K562 (cell line): ENCODE measurements at regions not wholly inside any gene's neighbourhood (a gene's known extent, or its start where the extent isn't known, plus 50 kb on each side); places are given as distances from the start of the nearest gene placed in this dataset.

Experiments
- ATAC-seq: fragments of 200-7000 bp; cut with Tn5 transposase; 3 replicates; pipeline ENCODE4 v1.9.1; 2020; ENCODE audit warnings: moderate library complexity
- BruUV-seq: library from RNA; stranded (reverse); fragments of 400-500 nt; replicated peaks from 2 replicates; lab custom pipeline; 2021; lab: Mats Ljungman, UMichigan
- CTCF ChIA-PET: fragments of 300-600 bp; formaldehyde crosslinking; extraction: SDS; loops from one replicate; lab custom pipeline; 2021; ENCODE audit warnings: low intra/inter-chr PET ratio; lab: Yijun Ruan, JAX
- POLR2A ChIA-PET: fragments of 300-600, 350-650 bp; sonication (Branson Sonifier 250); formaldehyde crosslinking; extraction: SDS; loops from one replicate; lab custom pipeline; 2021; ENCODE audit warnings: antibody characterized with exemption, inconsistent platforms; lab: Yijun Ruan, JAX
- DNase-seq, 4 experiments: peaks; one replicate each; pipeline versions ENCODE4 v3.0.0 to v3.0.0-alpha.2; 2011 to 2018; ENCODE audit warnings: low spot score in 3 of 4, mixed read lengths in 3 of 4; ENCODE audit errors: extremely low read depth in 1 of 4
- FAIRE-seq: peaks from 2 replicates; lab custom pipeline; 2011; peaks lifted over from hg19 to GRCh38; lab: Jason Lieb, UNC
- H2AFZ ChIP-seq: 2 replicates; pipeline ENCODE4 v1.6.0; 2011; ENCODE audit warnings: low read depth, low read length, control low read depth, inconsistent platforms
- H3K27ac ChIP-seq: fragments of 200-600 bp; 3 replicates; pipeline ENCODE4 v1.8.0; 2011; ENCODE audit warnings: low read depth, mild to moderate bottlenecking, control low read depth, inconsistent platforms, low read length, moderate library complexity, mixed read lengths; ENCODE audit errors: extremely low read depth
- H3K27me3 ChIP-seq, 2 experiments: fragments of 300-600 bp in 1 of 2; 2 replicates in 1 of 2; 3 replicates in 1 of 2; pipeline versions ENCODE4 v1.6.0 to v1.8.0; 2011; ENCODE audit warnings: inconsistent platforms in 2 of 2, low read length in 2 of 2, mild to moderate bottlenecking in 1 of 2, mixed read lengths in 1 of 2, moderate library complexity in 1 of 2; ENCODE audit not compliant: control insufficient read depth in 2 of 2, insufficient read depth in 2 of 2
- H3K36me3 ChIP-seq: fragments of 300-600 bp; 3 replicates; pipeline ENCODE4 v1.8.0; 2011; ENCODE audit warnings: mild to moderate bottlenecking, low read length, inconsistent platforms; ENCODE audit not compliant: control insufficient read depth, insufficient read depth
- H3K4me1 ChIP-seq, 2 experiments: fragments of 200-600 bp in 1 of 2; replicated peaks in 1 of 2; 2 replicates in 1 of 2; 3 replicates in 1 of 2; pipeline versions ENCODE4 v1.5.1 to v1.8.0; 2011; ENCODE audit warnings: inconsistent platforms in 2 of 2, low read length in 2 of 2, mild to moderate bottlenecking in 1 of 2, mixed read lengths in 1 of 2, moderate library complexity in 1 of 2; ENCODE audit not compliant: control insufficient read depth in 2 of 2, insufficient read depth in 2 of 2
- H3K4me2 ChIP-seq: 2 replicates; pipeline ENCODE4 v1.6.1; 2011; ENCODE audit warnings: low read length, control low read depth, inconsistent platforms, mixed read lengths; ENCODE audit not compliant: insufficient read depth
- H3K4me3 ChIP-seq: fragments of 200-600 bp; sonication (generic), shearing (Covaris generic); 2 replicates; pipeline ENCODE4 v1.5.1; 2016; ENCODE audit warnings: control low read depth, inconsistent platforms
- H3K79me2 ChIP-seq: fragments of 200-600 bp; 3 replicates; pipeline ENCODE4 v1.8.0; 2011; ENCODE audit warnings: low read length, inconsistent platforms; ENCODE audit not compliant: control insufficient read depth, insufficient read depth
- H3K9ac ChIP-seq, 2 experiments: 2 replicates each; pipeline versions ENCODE4 v1.6.0 to v1.6.1; 2011; ENCODE audit warnings: low read depth in 2 of 2, low read length in 2 of 2, control low read depth in 1 of 2, inconsistent platforms in 1 of 2, mild to moderate bottlenecking in 1 of 2, mixed read lengths in 1 of 2; ENCODE audit not compliant: insufficient read depth in 1 of 2
- H3K9me1 ChIP-seq: one replicate; pipeline ENCODE4 v1.6.0; 2011; ENCODE audit warnings: inconsistent platforms, mild to moderate bottlenecking, low read length, moderate library complexity; ENCODE audit not compliant: control insufficient read depth, insufficient read depth
- H3K9me3 ChIP-seq: replicated peaks from 2 replicates; pipeline ENCODE4 v1.5.1; 2011; ENCODE audit warnings: low read depth, low read length, inconsistent platforms; ENCODE audit not compliant: control insufficient read depth, insufficient read depth
- H4K20me1 ChIP-seq: replicated peaks from 2 replicates; pipeline ENCODE4 v1.6.1; 2011; ENCODE audit warnings: low read length, inconsistent platforms, mixed read lengths; ENCODE audit not compliant: control insufficient read depth, insufficient read depth
- BRD9 ChIP-seq: fragments of 450-650 bp; IDR thresholded peaks from 2 replicates; pipeline ENCODE4 v1.6.1; 2018; ENCODE audit warnings: low read depth; ENCODE audit not compliant: partially characterized antibody
- GABPB2 ChIP-seq: fragments of 250-450 bp; sonication (Bioruptor Pico); conservative IDR thresholded peaks from 2 replicates; pipeline ENCODE4 v1.5.1; 2021; ENCODE audit warnings: mild to moderate bottlenecking
- KDM5B ChIP-seq: fragments of 200-600 bp; sonication (generic); IDR thresholded peaks from 2 replicates; pipeline ENCODE4 v1.6.1; 2012; ENCODE audit warnings: low read depth, mild to moderate bottlenecking, moderate library complexity, low read length, control low read depth, inconsistent platforms; ENCODE audit not compliant: insufficient replicate concordance
- KLF1 ChIP-seq: fragments of 450-650 bp; IDR thresholded peaks from 2 replicates; pipeline ENCODE4 v1.6.1; 2016; ENCODE audit warnings: missing genetic modification characterization, missing compliant biosample characterization
- MCM2 ChIP-seq: fragments of 450-650 bp; IDR thresholded peaks from 2 replicates; pipeline ENCODE4 v1.6.1; 2017; ENCODE audit warnings: low read depth, mild to moderate bottlenecking
- MCM3 ChIP-seq: fragments of 450-650 bp; IDR thresholded peaks from 2 replicates; pipeline ENCODE4 v1.6.1; 2016
- MEF2A ChIP-seq: IDR thresholded peaks from 2 replicates; pipeline ENCODE4 v1.6.1; 2011; ENCODE audit warnings: low read depth, mild to moderate bottlenecking, low read length, moderate library complexity; ENCODE audit not compliant: control insufficient read depth
- NRF1 ChIP-seq, 2 experiments: fragments of 450-650 bp; IDR thresholded peaks in 1 of 2; conservative IDR thresholded peaks in 1 of 2; 2 replicates each; pipeline ENCODE4 v1.6.1; 2014; ENCODE audit warnings: mild to moderate bottlenecking in 2 of 2
- POLR2G ChIP-seq: fragments of 200-400 bp; formaldehyde crosslinking; IDR thresholded peaks from 2 replicates; pipeline ENCODE4 v1.6.1; 2017; ENCODE audit warnings: low read depth, mild to moderate bottlenecking, antibody characterized with exemption, low read length, moderate library complexity
- PRMT5 ChIP-seq: sonication (generic); formaldehyde crosslinking; IDR thresholded peaks from 2 replicates; pipeline ENCODE4 v1.5.0; 2020; ENCODE audit warnings: missing genetic modification reagents
- PTRF ChIP-seq: fragments of 450-650 bp; IDR thresholded peaks from 2 replicates; pipeline ENCODE4 v1.6.1; 2016; ENCODE audit warnings: mild to moderate bottlenecking, missing genetic modification characterization, missing compliant biosample characterization
- RFX7 ChIP-seq: fragments of 250-450 bp; sonication (Bioruptor Pico); IDR thresholded peaks from 2 replicates; pipeline ENCODE4 v1.5.1; 2021; ENCODE audit warnings: mild to moderate bottlenecking
- SMARCC2 ChIP-seq: fragments of 450-650 bp; IDR thresholded peaks from 2 replicates; pipeline ENCODE4 v1.6.1; 2017; ENCODE audit warnings: antibody characterized with exemption, moderate library complexity, mild to moderate bottlenecking, low read depth
- TCF3 ChIP-seq: sonication (generic); formaldehyde crosslinking; IDR thresholded peaks from 2 replicates; pipeline ENCODE4 v1.4.0; 2020; ENCODE audit warnings: mild to moderate bottlenecking, missing genetic modification reagents
- ZNF124 ChIP-seq: sonication (generic); formaldehyde crosslinking; IDR thresholded peaks from 2 replicates; pipeline ENCODE4 v1.8.1; 2022; ENCODE audit warnings: missing genetic modification reagents
- ZNF253 ChIP-seq: fragments of 250-450 bp; sonication (Bioruptor Pico); conservative IDR thresholded peaks from 2 replicates; pipeline ENCODE4 v1.6.1; 2021; ENCODE audit warnings: mild to moderate bottlenecking
- ZNF561 ChIP-seq: fragments of 450-650 bp; formaldehyde crosslinking; conservative IDR thresholded peaks from 2 replicates; pipeline ENCODE4 v1.4.0; 2020; ENCODE audit warnings: mild to moderate bottlenecking, moderate library complexity
- ZZZ3 ChIP-seq: fragments of 450-650 bp; IDR thresholded peaks from 2 replicates; pipeline ENCODE4 v1.6.1; 2016; ENCODE audit warnings: antibody characterized with exemption, mild to moderate bottlenecking, moderate library complexity
- in situ Hi-C: fragments of 300-500 bp; cut with MboI; formaldehyde crosslinking; loops from 4 replicates; pipeline ENCODE4 v1.15.0; 2018; ENCODE audit warnings: inconsistent platforms, mixed read lengths
- intact Hi-C: fragments of 100-400 bp; cut with micrococcal nuclease; formaldehyde crosslinking; loops from 2 replicates; pipeline ENCODE4 v1.14.2; 2022
- TF ChIP-seq, protein P1 (sequence below): fragments of 250-450 bp; sonication (Bioruptor Pico); IDR thresholded peaks from 2 replicates; pipeline ENCODE4 v1.8.0; 2021; ENCODE audit warnings: moderate library complexity, mild to moderate bottlenecking, inconsistent platforms
- TF ChIP-seq, protein P2 (sequence below): fragments of 450-650 bp; formaldehyde crosslinking; IDR thresholded peaks from 2 replicates; pipeline ENCODE4 v1.4.0; 2020; ENCODE audit warnings: mild to moderate bottlenecking, moderate library complexity

DNA sequence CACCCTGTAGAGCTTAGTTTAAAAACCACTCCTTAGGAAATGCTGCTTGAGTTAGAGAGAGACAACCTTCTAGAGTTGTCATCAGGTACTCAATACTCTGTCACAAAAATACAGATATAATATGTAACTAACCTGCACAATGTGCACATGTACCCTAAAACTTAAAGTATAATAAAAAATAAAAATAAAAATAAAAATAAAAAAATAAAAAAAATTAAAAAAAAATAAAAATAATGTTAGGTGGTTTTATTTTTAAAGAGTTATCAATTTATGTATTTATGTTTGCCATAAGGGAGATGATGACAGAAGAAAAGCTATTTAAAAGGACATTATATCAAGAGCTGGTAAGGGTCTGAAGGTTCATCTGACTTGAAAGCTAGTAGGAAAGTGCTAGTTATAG is 397.9 kb downstream of the TMA16 start:
- H3K9me3 ChIP-seq, result peaks cover 10% of the 10 kb centered on the region; the same call in 1 of the 2 replicates
- ChIA-PET POLR2A (no interaction called here), CTCF (no interaction called here)
- BruUV-seq, result no TSS peak
- H3K4me3 ChIP-seq, result no peak overlapping the region
- H4K20me1 ChIP-seq, result no peaks in the 10 kb centered on the region
- H3K4me2 ChIP-seq, result no peak overlapping the region
- no peak for FAIRE-seq
- H3K79me2 ChIP-seq, result no peaks in the 10 kb centered on the region
- no peaks in the 10 kb centered on the region for H3K36me3 ChIP-seq
- H2AFZ ChIP-seq, result no peak overlapping the region
- in situ Hi-C loops, result no loop called here
- DNase-seq, result no peak
- no peak for ATAC-seq
- H3K4me1 ChIP-seq, result no peaks in the 10 kb centered on the region
- intact Hi-C loops, result no loop called here
- no peak overlapping the region for H3K27ac ChIP-seq
- TF ChIP-seq, protein P1, sequence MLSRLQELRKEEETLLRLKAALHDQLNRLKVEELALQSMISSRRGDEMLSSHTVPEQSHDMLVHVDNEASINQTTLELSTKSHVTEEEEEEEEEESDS (CRISPR knock-in tag), result no peak
- TF ChIP-seq PTRF, result no peak
- no peak for TF ChIP-seq MCM3
- TF ChIP-seq ZZZ3, result no peak
- no peak for TF ChIP-seq ZNF124
- TF ChIP-seq, protein P2, sequence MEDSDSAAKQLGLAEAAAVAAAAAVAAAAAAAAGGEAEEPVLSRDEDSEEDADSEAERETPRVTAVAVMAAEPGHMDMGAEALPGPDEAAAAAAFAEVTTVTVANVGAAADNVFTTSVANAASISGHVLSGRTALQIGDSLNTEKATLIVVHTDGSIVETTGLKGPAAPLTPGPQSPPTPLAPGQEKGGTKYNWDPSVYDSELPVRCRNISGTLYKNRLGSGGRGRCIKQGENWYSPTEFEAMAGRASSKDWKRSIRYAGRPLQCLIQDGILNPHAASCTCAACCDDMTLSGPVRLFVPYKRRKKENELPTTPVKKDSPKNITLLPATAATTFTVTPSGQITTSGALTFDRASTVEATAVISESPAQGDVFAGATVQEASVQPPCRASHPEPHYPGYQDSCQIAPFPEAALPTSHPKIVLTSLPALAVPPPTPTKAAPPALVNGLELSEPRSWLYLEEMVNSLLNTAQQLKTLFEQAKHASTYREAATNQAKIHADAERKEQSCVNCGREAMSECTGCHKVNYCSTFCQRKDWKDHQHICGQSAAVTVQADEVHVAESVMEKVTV (CRISPR knock-in tag), result no peak
- TF ChIP-seq ZNF561, result no peak
- no peak for TF ChIP-seq MCM2
- TF ChIP-seq NRF1 (conservative IDR thresholded peaks at IDR 0.05 in 1 of 2, IDR thresholded peaks at IDR 0.05 in 1 of 2), result no peak
- TF ChIP-seq KDM5B, result no peak
- no peak for TF ChIP-seq MEF2A
- TF ChIP-seq ZNF253 (CRISPR knock-in tag), result no peak
- TF ChIP-seq PRMT5 (CRISPR knock-in tag), result no peak
- TF ChIP-seq POLR2G, result no peak
- no peak for TF ChIP-seq GABPB2 (CRISPR knock-in tag)
- no peak for TF ChIP-seq RFX7 (CRISPR knock-in tag)
- no peak for TF ChIP-seq SMARCC2
- TF ChIP-seq KLF1 (tag), result no peak
- TF ChIP-seq TCF3, result no peak
- no peak for TF ChIP-seq BRD9
- H3K9me1 ChIP-seq, result no peaks in the 10 kb centered on the region
- no peaks in the 10 kb centered on the region for H3K27me3 ChIP-seq
- no peak overlapping the region for H3K9ac ChIP-seq
